HG02852 (cell line): ENCODE measurements at regions not wholly inside any gene's neighbourhood (a gene's known extent, or its start where the extent isn't known, plus 50 kb on each side); places are given as distances from the start of the nearest gene placed in this dataset.

ENCODE experiments used
- ATAC-seq: cut with Tn5 transposase; IDR thresholded peaks from one replicate; pipeline ENCODE4 v1.9.1; 2021; ENCODE audit warnings: mild to moderate bottlenecking, moderate library complexity; ENCODE audit not compliant: unreplicated experiment

DNA sequence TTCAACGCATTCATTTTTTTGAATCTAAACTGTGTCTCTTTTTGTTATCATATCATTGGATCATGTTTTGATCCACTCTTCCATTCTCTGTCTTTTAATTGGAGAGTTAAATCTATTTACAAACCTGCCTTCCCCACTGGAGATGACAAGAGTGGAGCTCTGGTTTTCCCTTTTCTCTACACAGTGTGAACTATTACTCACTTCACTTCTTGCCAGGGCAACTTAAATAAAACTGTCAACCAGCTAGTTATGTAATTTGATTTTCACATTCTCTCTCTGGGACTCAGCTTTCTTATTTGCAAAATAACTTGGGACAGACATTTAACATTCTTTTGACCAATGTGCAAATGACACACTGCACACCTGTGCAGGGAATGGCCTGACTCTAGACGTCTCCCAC lies 230.8 kb upstream of the CST7 start:
- ATAC-seq, result no peak

DNA sequence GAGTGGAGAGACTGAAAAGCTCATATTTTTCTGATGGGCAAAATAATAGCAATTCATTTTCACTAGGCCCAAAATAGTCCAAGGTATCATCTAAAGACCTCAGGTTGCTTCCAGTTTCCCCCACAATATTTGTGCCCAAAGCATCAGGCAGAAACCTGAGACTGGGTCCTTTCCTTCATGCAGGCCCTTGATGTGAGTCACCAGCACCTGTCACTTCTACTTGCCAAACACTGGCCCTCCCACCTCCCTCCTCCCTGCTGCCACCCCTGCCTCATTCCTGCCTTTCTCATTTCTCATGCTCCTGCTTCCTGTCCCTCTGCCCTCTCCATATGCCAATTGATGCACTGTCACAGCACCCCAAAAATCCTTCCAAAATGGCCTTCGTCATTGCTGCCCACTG lies 230.4 kb upstream of the CST7 start:
- ATAC-seq, result no peak

DNA sequence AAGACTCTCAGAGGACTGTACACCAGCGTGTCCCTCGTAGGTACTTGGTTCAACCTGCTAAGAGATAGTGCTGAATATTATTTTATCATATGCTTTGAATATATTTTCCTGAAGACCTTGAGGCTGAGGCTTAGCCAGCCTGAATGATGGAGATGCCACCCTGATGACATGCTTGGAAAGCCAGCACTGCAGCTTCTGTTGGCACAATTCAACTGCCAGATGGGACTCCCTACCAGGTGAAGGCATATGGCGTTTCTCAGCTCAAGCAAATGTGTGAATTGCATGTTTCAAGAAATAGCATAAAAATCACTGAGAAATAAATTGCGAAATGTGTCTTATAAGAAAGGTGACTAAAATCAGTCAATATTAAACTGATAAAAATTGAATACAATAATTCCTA lies 228.1 kb upstream of the CST7 start:
- no peak for ATAC-seq

DNA sequence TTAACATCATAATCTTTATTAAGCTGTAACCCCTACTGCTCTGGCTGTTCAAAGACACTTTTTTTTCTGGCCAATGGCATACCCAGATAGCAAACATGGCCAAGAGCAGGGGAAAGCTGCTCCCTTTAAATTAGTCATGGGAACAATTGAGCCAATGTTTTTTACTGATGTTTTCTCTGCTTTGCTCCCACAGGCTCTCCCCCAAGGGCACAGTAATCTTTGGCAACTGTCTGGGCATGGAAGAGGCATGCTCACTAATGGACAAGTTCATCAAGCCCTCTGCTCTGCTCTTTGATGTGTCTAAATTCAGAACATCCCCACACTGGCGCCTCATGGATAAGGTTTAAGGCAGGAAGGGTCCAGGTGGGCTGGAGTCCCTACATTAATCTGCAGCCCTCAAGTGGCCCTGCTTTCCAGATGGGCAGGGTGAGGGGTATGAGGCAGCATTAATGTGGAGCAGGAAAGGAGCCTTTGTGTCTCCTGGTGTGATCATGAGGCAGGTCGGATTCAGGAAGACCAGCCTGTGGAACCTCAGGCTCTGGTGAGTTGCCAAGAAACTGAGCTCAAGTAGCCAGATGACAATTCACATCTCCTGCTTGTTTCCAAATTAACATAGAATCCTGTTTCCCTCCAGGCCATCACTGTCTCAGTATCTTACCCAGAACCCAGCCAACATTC lies 227.0 kb upstream of the CST7 start:
- ATAC-seq, result no peak

DNA sequence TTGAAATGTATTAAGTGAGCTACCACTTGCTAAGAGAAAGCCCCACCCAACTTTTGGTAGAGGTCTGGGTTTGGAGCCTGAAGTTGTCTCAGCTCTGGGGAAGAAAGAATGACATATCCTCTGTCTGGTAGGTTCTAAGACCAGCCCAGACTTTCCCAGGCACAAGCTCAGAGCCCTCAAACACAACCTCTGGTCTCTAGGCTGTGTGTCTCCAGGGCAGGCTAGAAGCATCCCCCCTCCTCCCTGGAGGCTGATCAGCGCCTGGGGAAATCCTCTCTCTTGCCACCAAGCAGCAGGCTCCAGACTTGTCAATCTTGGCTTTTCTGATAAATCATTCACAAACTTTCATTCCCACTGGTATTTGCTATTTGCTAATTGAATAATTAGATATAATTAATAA lies 226.5 kb upstream of the CST7 start:
- ATAC-seq, result no peak

DNA sequence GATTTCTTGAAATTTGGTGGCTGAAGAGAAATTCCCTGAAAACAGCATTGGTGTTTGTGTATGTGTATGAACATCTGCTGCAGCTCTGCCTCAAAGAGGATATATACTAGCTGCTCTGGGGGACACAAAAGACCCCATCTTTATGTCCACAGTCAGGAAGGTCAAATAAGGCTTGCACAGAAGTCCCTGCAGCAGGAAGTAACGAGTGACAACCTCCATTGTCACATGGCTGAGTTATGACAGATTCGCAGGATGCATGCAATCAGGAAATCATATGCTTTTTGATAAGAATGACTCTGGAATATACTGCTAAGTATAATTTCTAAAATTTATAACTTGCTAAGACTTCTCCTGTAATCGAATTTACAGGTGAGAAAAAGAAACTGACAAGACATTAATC lies 225.9 kb upstream of the CST7 start:
- ATAC-seq, result no peak

DNA sequence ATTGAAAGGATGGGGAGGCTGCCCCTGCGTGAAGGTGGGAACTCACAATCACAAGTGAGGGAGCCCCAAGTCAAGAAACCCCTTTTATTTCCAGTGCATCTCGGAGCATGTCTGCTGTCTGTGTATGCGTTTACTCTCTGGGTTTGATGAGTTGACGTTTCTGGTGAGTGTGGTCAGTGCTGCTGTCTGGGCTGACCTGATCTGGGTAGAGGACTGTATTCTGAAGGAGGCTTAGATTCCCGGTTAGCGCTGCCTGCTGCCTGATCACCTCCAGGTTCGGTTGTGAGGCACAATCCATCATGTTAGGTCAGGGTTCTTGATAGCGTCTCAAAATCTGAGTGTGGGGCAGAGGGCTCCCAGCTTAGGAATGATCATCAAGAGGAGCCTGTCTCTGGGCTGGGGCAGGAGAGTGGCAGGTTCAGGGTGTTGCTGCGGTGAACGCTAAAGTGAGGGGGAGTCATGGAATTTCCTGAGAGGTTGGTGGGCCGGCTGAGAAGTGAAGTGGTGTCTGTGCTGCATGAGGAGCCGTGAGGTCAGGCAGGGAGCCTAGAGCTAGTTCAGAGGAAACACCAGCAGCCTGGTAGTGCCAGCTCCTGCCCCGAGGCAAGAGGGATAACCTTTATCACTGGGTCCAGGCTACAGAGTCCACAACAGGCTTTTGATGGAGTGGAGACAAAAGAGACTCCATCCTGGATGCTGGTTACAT lies 225.3 kb upstream of the CST7 start:
- no peak for ATAC-seq

DNA sequence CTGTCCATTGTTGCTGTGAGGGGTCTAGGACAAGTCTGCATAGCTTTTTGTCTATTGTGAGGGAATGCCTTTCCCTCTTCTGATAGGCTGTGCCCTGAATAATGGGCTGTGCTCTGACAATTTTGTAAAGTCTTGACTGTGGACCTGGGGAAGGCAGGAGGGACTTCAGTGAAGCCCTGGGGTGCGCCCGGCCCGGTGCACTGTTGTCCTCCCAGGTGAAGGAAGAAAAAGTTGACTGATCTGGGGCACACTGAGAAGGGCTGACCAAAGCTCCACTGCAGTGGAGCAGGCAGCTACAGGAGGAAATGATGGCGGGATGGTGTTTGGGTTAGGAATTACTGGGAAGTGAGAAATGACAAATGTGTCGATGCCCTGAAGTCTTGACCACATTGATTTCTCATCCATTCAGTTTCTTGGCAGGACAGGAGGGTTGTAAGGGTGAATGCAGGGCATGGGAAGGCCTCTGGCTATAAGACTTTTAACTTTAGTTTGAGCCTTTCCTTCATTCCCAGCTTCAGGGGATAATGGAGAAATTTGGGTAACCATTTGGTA lies 224.0 kb upstream of the CST7 start:
- no peak for ATAC-seq

DNA sequence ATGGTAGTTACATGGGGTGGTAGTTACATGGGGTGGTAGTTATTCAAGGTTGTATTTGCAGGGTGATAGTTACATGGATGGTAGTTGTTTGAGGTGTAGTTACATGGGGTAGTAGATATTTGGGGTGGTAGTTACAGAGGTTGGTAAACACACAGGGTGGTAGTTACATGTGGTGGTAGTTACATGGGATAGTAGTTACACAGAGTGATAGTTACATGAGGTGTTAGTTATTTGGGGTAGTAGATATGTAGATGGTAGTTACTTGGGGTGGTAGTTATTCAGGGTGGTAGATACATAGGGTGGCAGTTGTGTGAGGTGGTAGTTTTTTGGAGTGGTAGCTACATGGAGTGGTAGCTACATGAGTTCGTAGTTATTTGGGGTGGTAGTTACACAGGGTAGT lies 221.3 kb upstream of the CST7 start:
- ATAC-seq, result no peak

DNA sequence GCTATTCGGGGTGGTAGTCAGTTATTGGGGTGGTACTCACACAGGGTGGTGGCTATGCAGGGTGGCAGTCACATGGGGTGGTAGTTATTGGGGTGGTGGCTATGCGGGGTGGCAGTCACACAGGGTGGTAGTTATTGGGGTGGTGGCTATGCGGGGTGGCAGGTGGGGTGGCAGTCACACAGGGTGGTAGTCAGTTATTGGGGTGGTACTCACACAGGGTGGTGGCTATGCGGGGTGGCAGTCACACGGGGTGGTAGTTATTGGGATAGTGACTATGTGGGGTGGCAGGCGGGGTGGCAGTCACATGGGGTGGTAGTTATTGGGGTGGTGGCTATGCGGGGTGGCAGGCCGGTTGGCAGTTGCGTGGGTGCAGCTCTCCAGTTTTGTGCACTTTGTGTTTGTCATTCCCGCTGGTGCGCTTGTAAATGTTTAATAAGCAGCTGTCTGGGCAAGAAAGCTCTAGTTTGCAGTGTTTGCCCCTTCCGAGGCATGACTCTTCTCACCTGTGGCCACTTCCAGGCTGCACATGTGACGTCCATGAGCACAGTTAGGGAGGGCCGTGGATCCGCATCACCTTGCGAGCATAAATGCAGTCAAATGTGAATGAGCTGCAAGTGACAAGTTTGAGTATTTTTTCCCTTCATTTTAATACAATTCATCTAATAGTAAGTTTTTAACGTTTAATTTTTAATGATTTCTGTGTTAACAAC lies 219.0 kb upstream of the CST7 start:
- no peak for ATAC-seq

DNA sequence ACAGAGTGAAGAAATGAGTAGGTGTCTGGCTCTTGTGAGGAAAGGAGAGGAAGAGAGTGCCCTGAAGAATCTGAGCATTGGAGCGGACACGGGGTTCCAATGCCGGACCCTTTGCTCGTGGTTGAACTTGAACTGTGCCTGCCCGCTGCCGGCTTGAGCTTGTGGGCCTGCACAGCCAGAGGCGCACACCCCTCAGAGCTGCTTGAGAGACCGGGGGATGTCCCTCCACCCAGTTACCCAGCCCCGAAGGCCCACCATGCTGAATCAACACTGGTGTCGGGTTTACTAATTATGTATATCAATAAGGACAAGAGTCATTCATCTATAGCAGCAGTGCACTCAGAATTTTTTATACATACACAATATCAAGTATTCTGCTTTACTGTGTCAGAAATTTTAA lies 218.3 kb upstream of the CST7 start:
- no peak for ATAC-seq

DNA sequence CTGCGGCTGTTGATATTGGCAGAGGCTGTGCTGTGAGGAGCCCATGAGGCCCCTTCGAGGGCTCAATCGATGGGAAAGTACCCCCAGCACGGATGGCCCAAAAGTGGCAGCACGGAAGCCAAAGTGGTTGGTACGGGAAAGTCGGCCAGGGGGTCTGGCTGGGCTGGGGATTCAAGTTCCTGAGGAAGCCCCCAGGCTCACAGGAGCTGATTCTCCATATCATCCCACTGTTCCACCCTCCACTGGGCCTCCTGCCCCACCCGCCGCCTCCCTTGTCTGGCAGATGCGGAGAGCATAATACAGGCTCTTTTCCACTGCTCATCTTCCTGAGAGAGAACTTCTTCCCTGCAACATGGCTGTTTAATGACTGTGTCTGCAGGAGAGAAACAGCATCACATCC lies 217.8 kb upstream of the CST7 start:
- no peak for ATAC-seq

DNA sequence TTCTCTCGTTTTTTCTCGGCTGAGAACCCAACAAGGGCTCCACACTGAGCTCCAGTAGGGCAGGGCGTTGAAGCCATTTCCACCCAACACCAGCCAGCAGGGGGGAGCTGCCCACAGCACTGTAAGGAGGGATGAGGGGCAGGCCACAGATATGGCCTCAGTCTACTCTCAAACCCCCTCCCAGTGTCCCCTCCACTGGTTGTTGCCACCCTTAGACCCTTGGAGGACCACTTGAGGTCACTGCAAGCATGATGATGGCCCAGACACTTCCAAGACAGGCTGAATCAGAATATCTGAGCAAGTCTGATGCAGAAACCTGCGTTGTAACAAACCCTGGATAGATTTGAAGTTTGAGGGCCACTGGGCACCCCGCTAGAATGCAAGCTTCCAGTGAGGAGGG lies 217.0 kb upstream of the CST7 start:
- ATAC-seq, result no peak

DNA sequence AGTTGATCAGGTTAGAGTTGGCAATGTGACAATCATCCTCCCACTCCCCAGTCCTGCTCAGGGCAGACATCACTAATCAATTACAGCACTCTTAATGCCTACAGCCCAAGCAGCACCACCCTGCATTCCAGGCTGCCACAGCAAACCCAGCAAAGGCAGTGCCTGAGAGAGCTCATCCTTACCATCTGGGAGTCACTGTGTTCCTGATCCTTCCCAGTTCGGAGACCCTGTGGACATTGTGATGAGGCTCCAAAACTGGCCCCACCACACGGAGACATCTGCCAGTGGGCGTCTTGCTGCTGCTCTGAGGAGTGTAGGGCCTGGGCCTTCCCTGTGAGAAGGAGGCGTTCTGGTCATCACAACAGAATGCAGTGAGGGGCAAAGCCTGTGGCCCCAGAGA lies 216.5 kb upstream of the CST7 start:
- no peak for ATAC-seq

DNA sequence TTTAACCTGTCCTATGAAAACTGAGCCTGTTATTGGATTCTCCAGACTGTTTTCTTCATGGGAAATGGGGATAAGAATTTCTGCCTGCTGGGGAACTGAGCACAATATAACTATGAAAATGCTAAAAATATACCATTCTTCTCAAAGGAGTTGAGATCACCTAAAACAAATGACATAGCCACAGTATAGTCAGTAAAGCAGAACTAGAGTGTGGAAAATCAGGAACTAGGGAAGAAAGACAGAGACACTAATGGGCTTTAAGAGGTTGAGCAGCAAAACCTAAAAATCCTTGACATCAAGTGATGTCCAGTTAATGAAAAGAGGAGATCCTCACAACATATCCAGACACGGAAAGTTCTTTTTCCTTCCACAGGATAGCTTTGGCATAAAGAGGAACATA lies 215.7 kb upstream of the CST7 start:
- no peak for ATAC-seq

DNA sequence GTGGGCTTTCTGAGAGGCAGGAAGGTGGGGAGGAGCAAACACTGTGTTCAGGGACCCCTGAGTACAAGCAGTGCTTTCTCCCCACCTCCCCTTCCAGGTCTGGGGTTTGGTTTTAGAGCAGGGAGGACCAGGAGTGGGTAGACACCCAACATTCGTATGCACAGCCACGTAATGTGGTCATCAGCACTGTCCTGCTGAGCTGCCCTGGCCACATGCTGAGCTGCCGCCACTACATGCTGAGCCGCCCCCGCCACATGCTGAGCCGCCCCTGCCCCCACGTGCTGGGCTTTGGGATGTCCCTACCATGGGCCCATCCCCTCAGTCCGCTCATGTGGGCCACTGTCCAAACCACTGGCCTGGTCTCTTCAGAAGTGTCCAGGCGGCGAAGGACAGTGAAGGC lies 214.9 kb upstream of the CST7 start:
- no peak for ATAC-seq

DNA sequence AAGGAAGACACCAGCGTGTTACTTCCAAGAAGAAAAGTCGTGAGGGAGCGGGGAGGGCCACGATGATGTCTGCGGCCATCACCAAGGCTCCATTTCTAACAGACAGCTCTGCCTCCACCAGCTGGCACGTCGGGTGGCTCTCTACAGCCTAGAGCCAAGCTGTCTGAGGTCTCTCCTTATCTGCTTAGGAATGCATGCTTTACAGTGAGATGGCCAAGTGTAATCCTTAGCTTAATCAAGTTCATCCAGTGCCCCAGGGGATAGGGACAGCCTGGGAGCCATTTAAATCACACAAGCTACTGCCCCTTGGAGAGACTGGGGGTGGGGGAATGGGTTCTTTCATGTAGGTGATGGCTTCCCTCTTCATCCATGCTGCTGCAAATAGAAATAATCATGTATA lies 213.8 kb upstream of the CST7 start:
- no peak for ATAC-seq

DNA sequence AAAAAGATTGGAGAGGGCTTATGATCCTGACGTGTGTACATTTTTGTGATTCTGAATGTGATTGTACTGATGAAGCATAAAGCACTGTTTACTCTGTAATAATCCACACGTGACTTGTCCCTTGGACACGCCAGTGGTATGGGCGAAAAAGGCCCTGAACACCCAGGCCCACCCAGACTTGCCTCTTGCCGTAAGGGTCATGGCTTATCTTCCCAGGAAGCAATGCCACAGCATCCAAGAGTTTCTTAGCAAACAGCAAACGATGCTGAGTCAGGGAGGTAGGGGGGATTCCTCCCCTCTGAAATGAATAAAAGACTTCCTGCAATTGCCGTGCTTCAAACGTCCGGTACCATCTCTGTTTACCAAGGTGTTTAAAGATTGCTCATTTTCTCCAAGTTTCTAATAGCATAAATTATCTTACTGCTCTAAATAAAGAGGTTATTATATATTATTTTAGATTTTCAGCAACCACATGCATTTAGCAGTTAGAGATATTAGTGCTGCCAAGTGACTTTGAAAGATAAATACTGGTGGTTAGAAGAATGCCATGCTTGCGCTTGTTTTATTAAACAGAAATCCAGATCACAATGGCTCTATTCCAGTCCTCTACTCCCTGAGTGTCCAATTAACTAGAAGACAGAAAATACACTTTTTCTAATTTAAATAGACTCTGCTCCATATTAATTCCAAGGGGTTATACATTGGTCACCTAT lies 212.8 kb upstream of the CST7 start:
- ATAC-seq, result no peak

DNA sequence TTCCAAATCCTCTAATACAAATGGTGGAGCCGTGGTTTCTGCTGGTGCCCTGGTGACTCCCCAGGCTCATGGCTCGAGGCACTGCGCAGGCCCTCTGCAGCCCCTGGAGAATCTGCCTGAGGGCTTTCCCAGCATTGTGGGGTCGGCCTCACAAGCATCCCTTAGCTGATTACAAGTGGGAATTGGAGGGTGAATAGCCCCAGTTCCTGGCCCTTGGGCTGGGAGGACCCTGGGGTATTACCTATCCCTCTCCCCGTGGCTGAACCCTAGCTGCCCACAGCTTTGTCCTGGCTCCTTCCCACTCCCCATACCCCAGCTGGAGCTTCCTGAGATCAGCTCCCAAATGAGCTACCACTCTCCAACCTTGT lies 212.2 kb upstream of the CST7 start:
- no peak for ATAC-seq

DNA sequence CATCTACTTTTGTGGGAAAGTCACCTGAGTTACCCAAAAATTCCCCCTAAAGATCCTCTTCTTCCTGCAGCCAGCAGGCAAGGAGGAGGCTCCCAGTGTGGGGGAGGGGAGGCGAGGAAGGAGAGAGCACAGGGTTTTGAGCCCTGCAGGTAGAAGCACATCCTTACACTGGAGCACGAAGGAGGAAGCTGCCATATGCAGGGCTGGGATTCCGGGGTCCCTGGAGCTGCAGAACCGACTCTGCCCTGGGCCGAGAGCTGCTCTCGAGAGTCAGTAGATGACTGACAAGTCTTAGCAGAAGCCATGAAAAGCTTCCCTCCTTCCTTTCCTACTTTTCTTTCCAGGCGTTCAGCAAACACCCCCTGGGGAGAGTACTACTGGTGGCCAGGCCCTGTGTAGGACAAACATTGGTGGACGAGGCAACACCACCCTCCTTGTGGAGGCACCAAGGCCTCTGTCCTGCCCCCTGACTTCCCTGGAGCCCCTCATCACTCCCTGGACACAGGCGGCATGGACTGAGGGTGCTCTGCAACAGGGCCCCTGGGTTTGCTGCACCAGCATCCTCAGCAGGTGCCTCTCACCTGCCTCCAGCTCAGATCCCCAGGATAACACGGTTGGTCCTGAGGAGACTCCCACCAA lies 211.7 kb upstream of the CST7 start:
- ATAC-seq, result no peak
